ENCODE measurements at regions not wholly inside any gene's neighbourhood (a gene's known extent, or its start where the extent isn't known, plus 50 kb on each side); places are given as distances from the start of the nearest gene placed in this dataset.

GRCh38 chr13:73983109-73983508, 151.1 kb downstream of the KLF12 start:
- POLR2A ChIA-PET: no interaction called here
- no peak for TF ChIP-seq CTCF (IDR thresholded peaks at IDR 0.05; ENCODE audit: insufficient read depth, low read length, missing control alignments)
- no peak overlapping the region for H3K4me3 ChIP-seq (ENCODE audit: low read depth, low read length)
- no peak for DNase-seq (ENCODE audit: low read depth, low spot score)
- CTCF ChIA-PET: no interaction called here

GRCh38 chr13:73981595-73981994, 152.6 kb downstream of the KLF12 start:
- no peak for DNase-seq (ENCODE audit: low read depth, low spot score)
- ChIA-PET CTCF (interaction anchor here (0.9 kb wide), 1 partner anchor 1238 kb away, joined by 3 read pairs; no protein-coding TSS in a partner anchor), POLR2A (no interaction called here)
- H3K4me3 ChIP-seq (ENCODE audit: low read depth, low read length): no peak overlapping the region
- TF ChIP-seq CTCF (IDR thresholded peaks at IDR 0.05; ENCODE audit: insufficient read depth, low read length, missing control alignments): no peak

- ChIA-PET CTCF (interaction anchor here (0.8 to 1.6 kb wide), 2 partner anchors 10 to 141 kb away, joined by 3 to 4 read pairs; no protein-coding TSS in a partner anchor), POLR2A (no interaction called here)
- H3K4me3 ChIP-seq (ENCODE audit: low read depth, low read length): no peak overlapping the region
- DNase-seq (ENCODE audit: low read depth, low spot score): no peak
- no peak for TF ChIP-seq CTCF (IDR thresholded peaks at IDR 0.05; ENCODE audit: insufficient read depth, low read length, missing control alignments)
Measured at GRCh38 chr13:73975767-73976166, 158.4 kb downstream of the KLF12 start.

- H3K4me3 ChIP-seq (ENCODE audit: low read depth, low read length): no peak overlapping the region
- TF ChIP-seq CTCF (IDR thresholded peaks at IDR 0.05; ENCODE audit: insufficient read depth, low read length, missing control alignments): no peak
- CTCF ChIA-PET: no interaction called here
- POLR2A ChIA-PET: no interaction called here
- no peak for DNase-seq (ENCODE audit: low read depth, low spot score)
Measured at GRCh38 chr13:73974051-73974450, 160.2 kb downstream of the KLF12 start.

- no peak for DNase-seq (ENCODE audit: low read depth, low spot score)
- TF ChIP-seq CTCF (IDR thresholded peaks at IDR 0.05; ENCODE audit: insufficient read depth, low read length, missing control alignments): no peak
- POLR2A ChIA-PET: no interaction called here
- H3K4me3 ChIP-seq (ENCODE audit: low read depth, low read length): no peak overlapping the region
- CTCF ChIA-PET: interaction anchor here (0.9 kb wide), 1 partner anchor 13 kb away, joined by 3 read pairs; no protein-coding TSS in a partner anchor
Measured at GRCh38 chr13:73973156-73973555, 161.0 kb downstream of the KLF12 start.

- no peak overlapping the region for H3K4me3 ChIP-seq (ENCODE audit: low read depth, low read length)
- no peak for TF ChIP-seq CTCF (IDR thresholded peaks at IDR 0.05; ENCODE audit: insufficient read depth, low read length, missing control alignments)
- ChIA-PET CTCF (interaction anchor here (0.9 kb wide), 1 partner anchor 13 kb away, joined by 3 read pairs; no protein-coding TSS in a partner anchor), POLR2A (no interaction called here)
- DNase-seq (ENCODE audit: low read depth, low spot score): no peak
Measured at GRCh38 chr13:73972545-73972944, 161.7 kb downstream of the KLF12 start.
